ENCODE measurements at regions not wholly inside any gene's neighbourhood (a gene's known extent, or its start where the extent isn't known, plus 50 kb on each side); places are given as distances from the start of the nearest gene placed in this dataset.

DNA sequence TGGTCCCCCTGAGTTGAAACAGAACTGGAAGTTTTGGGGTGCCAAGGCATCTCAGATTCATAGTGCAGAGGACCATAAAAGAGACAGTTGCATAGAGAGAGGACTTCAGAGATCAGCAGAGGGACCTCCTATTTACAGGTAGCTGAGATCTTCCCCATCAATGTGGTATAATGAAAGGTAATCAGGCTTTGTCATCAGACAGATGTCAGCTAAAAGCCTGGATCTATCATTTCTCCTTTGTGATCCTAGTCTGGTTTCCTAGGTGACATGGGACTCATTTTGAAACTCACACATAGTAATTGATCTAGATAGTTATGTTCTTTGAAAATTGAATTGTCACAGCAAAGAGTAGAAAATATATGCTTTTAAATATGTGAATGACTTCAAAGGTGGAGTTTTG, 443.5 kb upstream of the MAP2 start:
- TF ChIP-seq, protein P1, sequence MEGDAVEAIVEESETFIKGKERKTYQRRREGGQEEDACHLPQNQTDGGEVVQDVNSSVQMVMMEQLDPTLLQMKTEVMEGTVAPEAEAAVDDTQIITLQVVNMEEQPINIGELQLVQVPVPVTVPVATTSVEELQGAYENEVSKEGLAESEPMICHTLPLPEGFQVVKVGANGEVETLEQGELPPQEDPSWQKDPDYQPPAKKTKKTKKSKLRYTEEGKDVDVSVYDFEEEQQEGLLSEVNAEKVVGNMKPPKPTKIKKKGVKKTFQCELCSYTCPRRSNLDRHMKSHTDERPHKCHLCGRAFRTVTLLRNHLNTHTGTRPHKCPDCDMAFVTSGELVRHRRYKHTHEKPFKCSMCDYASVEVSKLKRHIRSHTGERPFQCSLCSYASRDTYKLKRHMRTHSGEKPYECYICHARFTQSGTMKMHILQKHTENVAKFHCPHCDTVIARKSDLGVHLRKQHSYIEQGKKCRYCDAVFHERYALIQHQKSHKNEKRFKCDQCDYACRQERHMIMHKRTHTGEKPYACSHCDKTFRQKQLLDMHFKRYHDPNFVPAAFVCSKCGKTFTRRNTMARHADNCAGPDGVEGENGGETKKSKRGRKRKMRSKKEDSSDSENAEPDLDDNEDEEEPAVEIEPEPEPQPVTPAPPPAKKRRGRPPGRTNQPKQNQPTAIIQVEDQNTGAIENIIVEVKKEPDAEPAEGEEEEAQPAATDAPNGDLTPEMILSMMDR (IDR thresholded peaks at IDR 0.05; ENCODE audit: insufficient read depth, low read length, poor library complexity, severe bottlenecking), result no peak
- no peak overlapping the region for H3K4me3 ChIP-seq (replicated peaks; ENCODE audit: low read depth, low read length)
- no peaks in the 10 kb centered on the region for H3K36me3 ChIP-seq (ENCODE audit: control insufficient read depth, insufficient read depth, low read length)
- no peaks in the 10 kb centered on the region for H3K27me3 ChIP-seq (replicated peaks; ENCODE audit: control insufficient read depth, insufficient read depth, low read length)
- no peak for DNase-seq (ENCODE audit: extremely low read depth, insufficient read length)

DNA sequence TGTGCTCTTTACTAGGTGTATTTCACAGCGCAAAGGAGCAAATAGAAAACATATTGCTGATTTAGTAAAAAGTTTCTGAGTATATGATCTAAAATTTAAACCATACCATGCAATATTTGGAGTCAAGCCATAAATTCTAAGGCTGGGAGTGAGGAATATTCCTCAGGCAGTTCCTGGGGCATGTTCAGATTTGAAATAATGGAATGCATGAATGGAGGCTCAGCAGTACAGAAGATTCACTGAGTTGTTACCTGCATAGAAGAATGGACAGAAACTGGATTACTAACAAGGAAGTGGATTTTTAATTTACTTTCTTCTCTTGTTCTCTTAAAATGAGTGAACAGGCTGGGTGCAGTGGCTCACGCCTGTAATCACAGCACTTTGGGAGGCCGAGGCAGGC, 441.0 kb upstream of the MAP2 start:
- Histone ChIP-seq H3K36me3 (ENCODE audit: control insufficient read depth, insufficient read depth, low read length) (no peaks in the 10 kb centered on the region), H3K4me3 (replicated peaks; ENCODE audit: low read depth, low read length) (no peak overlapping the region), H3K27me3 (replicated peaks; ENCODE audit: control insufficient read depth, insufficient read depth, low read length) (no peaks in the 10 kb centered on the region)
- no peak for DNase-seq (ENCODE audit: extremely low read depth, insufficient read length)
- TF ChIP-seq, protein P1 (IDR thresholded peaks at IDR 0.05; ENCODE audit: insufficient read depth, low read length, poor library complexity, severe bottlenecking), result no peak

GRCh38 chr2:208983486-208983885, 440.4 kb upstream of the MAP2 start:
- H3K36me3 ChIP-seq (ENCODE audit: control insufficient read depth, insufficient read depth, low read length), result no peaks in the 10 kb centered on the region
- TF ChIP-seq, protein P1 (IDR thresholded peaks at IDR 0.05; ENCODE audit: insufficient read depth, low read length, poor library complexity, severe bottlenecking), result no peak
- no peak for DNase-seq (ENCODE audit: extremely low read depth, insufficient read length)
- H3K4me3 ChIP-seq (replicated peaks; ENCODE audit: low read depth, low read length), result no peak overlapping the region
- H3K27me3 ChIP-seq (replicated peaks; ENCODE audit: control insufficient read depth, insufficient read depth, low read length), result no peaks in the 10 kb centered on the region

DNA sequence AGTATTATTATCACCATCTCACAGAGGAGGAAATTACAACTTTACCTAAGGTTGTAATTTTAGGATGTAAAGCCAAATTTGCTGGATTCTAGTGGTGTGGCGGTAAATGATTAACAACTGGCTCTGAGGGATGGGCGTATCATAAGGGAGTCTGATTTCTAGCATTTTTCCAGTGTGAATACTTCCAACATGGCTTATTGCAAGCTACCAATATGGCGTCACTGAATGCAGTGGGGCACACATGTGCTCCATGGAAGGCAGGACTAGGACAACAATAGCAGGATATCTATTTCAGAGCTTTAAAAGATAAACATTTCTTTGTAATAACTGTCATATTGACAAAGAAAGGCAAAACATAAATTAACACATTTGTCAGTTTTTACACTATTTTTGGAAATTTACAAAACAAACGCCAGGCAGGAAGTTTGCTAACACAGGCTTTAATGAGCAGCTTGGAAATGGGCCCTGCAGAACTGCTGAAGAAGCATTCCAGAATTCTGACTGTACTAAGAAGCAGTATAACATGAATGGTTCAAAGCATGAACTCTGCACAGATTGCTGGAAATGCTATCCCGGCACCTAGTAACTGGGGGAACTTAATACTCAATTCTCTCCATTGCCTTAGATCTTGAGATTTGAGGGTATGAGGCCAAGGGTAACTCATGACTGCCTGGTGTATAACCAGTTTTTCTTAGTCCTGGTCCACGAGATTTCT, 439.3 kb upstream of the MAP2 start:
- H3K4me3 ChIP-seq (replicated peaks; ENCODE audit: low read depth, low read length), result no peak overlapping the region
- no peaks in the 10 kb centered on the region for H3K36me3 ChIP-seq (ENCODE audit: control insufficient read depth, insufficient read depth, low read length)
- TF ChIP-seq, protein P1 (IDR thresholded peaks at IDR 0.05; ENCODE audit: insufficient read depth, low read length, poor library complexity, severe bottlenecking), result no peak
- no peaks in the 10 kb centered on the region for H3K27me3 ChIP-seq (replicated peaks; ENCODE audit: control insufficient read depth, insufficient read depth, low read length)
- no peak for DNase-seq (ENCODE audit: extremely low read depth, insufficient read length)

DNA sequence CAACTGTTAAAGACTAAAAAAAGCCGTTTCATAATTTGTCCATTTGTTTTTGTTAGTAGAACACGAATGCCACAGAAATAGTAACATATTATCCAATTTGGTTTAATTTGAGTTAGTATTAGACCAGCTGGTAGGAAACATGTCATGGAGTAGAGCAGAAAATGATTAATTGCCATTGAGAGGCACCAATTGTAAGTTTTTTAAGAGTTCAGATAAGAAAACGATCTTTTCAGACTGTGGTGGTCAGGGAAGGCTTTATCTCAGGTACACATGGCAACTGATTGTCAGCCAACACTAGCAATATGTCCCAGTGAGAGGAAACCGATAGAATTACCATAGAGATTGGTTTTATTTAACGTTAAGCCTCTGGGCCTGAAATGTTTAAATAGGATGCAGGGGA, 438.2 kb upstream of the MAP2 start:
- H3K27me3 ChIP-seq (replicated peaks; ENCODE audit: control insufficient read depth, insufficient read depth, low read length), result no peaks in the 10 kb centered on the region
- TF ChIP-seq, protein P1 (IDR thresholded peaks at IDR 0.05; ENCODE audit: insufficient read depth, low read length, poor library complexity, severe bottlenecking), result no peak
- H3K4me3 ChIP-seq (replicated peaks; ENCODE audit: low read depth, low read length), result no peak overlapping the region
- H3K36me3 ChIP-seq (ENCODE audit: control insufficient read depth, insufficient read depth, low read length), result no peaks in the 10 kb centered on the region
- no peak for DNase-seq (ENCODE audit: extremely low read depth, insufficient read length)

- TF ChIP-seq, protein P1 (IDR thresholded peaks at IDR 0.05; ENCODE audit: insufficient read depth, low read length, poor library complexity, severe bottlenecking), result no peak
- no peak overlapping the region for H3K4me3 ChIP-seq (replicated peaks; ENCODE audit: low read depth, low read length)
- no peak for DNase-seq (ENCODE audit: extremely low read depth, insufficient read length)
- H3K36me3 ChIP-seq (ENCODE audit: control insufficient read depth, insufficient read depth, low read length), result no peaks in the 10 kb centered on the region
- no peaks in the 10 kb centered on the region for H3K27me3 ChIP-seq (replicated peaks; ENCODE audit: control insufficient read depth, insufficient read depth, low read length)
Observed at GRCh38 chr2:208990716-208991115, 433.1 kb upstream of the MAP2 start.
